Inflammatory macrophage (primary cell): ENCODE measurements at regions not wholly inside any gene's neighbourhood (a gene's known extent, or its start where the extent isn't known, plus 50 kb on each side); places are given as distances from the start of the nearest gene placed in this dataset.

Experiments used
- DNase-seq, 2 donors: peaks; one replicate each; pipeline ENCODE4 v3.0.0-alpha.2; 2020 to 2022

- DNase-seq: no peak
These were observed 196.6 kb downstream of the SALL1 start for GRCh38 chr16:50954469-50954868.

GRCh38 chr16:50953290-50953689 is 197.8 kb downstream of the SALL1 start:
- no peak for DNase-seq

- no peak for DNase-seq
These were observed 200.1 kb downstream of the SALL1 start for GRCh38 chr16:50950955-50951354.

- DNase-seq: no peak
These were observed 202.7 kb downstream of the SALL1 start for GRCh38 chr16:50948268-50948930.

GRCh38 chr16:50947826-50948225 is 203.2 kb downstream of the SALL1 start:
- no peak for DNase-seq

- no peak for DNase-seq
These were observed 204.5 kb downstream of the SALL1 start for GRCh38 chr16:50946606-50947005.

GRCh38 chr16:50946098-50946497 is 204.2 kb downstream of the CYLD start:
- no peak for DNase-seq

GRCh38 chr16:50945171-50945570 is 203.3 kb downstream of the CYLD start:
- DNase-seq: no peak

GRCh38 chr16:50944436-50944835 is 202.6 kb downstream of the CYLD start:
- DNase-seq: peak; percentile 53

- no peak for DNase-seq
These were observed 202.1 kb downstream of the CYLD start for GRCh38 chr16:50944033-50944432.

- DNase-seq: no peak
These were observed 200.3 kb downstream of the CYLD start for GRCh38 chr16:50942143-50942542.

- no peak for DNase-seq
These were observed 199.8 kb downstream of the CYLD start for GRCh38 chr16:50941681-50942080.

- DNase-seq: no peak
These were observed 198.5 kb downstream of the CYLD start for GRCh38 chr16:50940275-50940854.

- no peak for DNase-seq
These were observed 197.5 kb downstream of the CYLD start for GRCh38 chr16:50939356-50939755.

- no peak for DNase-seq
These were observed 197.0 kb downstream of the CYLD start for GRCh38 chr16:50938932-50939331.

- DNase-seq: no peak
These were observed 191.4 kb downstream of the CYLD start for GRCh38 chr16:50933262-50933661.

GRCh38 chr16:50932348-50932935 is 190.6 kb downstream of the CYLD start:
- peak in 1 of 2 donors; percentile 14 for DNase-seq

- DNase-seq: no peak
These were observed 186.2 kb downstream of the CYLD start for GRCh38 chr16:50928065-50928464.

- no peak for DNase-seq
These were observed 184.0 kb downstream of the CYLD start for GRCh38 chr16:50925758-50926357.

GRCh38 chr16:50924759-50925545 is 183.1 kb downstream of the CYLD start:
- DNase-seq: no peak

- DNase-seq: no peak
These were observed 176.2 kb downstream of the CYLD start for GRCh38 chr16:50917950-50918703.

- no peak for DNase-seq
These were observed 174.2 kb downstream of the CYLD start for GRCh38 chr16:50916040-50916439.
